Spleen (tissue), 11 donors: ENCODE measurements at regions not wholly inside any gene's neighbourhood (a gene's known extent, or its start where the extent isn't known, plus 50 kb on each side); places are given as distances from the start of the nearest gene placed in this dataset.

Experiments used
- DNase-seq: peaks from one replicate; pipeline ENCODE4 v3.0.0-alpha.2; 2020
- H3K27ac ChIP-seq, 8 donors: fragments of 200-600 bp; sonication (generic) in 7 of 8; 1 replicate in 4 of 8; 2 replicates in 4 of 8; pipeline versions ENCODE4 v1.5.0 to v1.8.0; 2016 to 2021; ENCODE audit warnings: inconsistent platforms in 4 of 8, mild to moderate bottlenecking in 4 of 8, moderate library complexity in 1 of 8
- H3K27me3 ChIP-seq, 7 donors: fragments of 200-600 bp; sonication (generic) in 6 of 7; replicated peaks in 1 of 7; 1 replicate in 4 of 7; 2 replicates in 3 of 7; pipeline versions ENCODE4 v1.5.0 to v1.8.0; 2016 to 2021; ENCODE audit warnings: inconsistent platforms in 3 of 7, mild to moderate bottlenecking in 1 of 7
- H3K36me3 ChIP-seq, 6 donors: fragments of 200-600 bp; sonication (generic) in 5 of 6; 1 replicate in 4 of 6; 2 replicates in 2 of 6; pipeline versions ENCODE4 v1.5.0 to v1.8.0; 2016 to 2021; ENCODE audit warnings: inconsistent platforms in 2 of 6
- H3K4me1 ChIP-seq, 6 donors: fragments of 200-600 bp; sonication (generic) in 5 of 6; 1 replicate in 3 of 6; 2 replicates in 3 of 6; pipeline versions ENCODE4 v1.5.0 to v1.8.0; 2016 to 2021; ENCODE audit warnings: inconsistent platforms in 3 of 6
- H3K4me3 ChIP-seq, 8 donors: fragments of 200-600 bp; sonication (generic) in 7 of 8; 1 replicate in 4 of 8; 2 replicates in 4 of 8; pipeline versions ENCODE4 v1.5.0 to v1.8.0; 2016 to 2021; ENCODE audit warnings: inconsistent platforms in 4 of 8, mild to moderate bottlenecking in 4 of 8, moderate library complexity in 2 of 8
- H3K9me3 ChIP-seq, 8 donors: fragments of 200-600 bp; sonication (generic) in 7 of 8; 1 replicate in 4 of 8; 2 replicates in 4 of 8; pipeline versions ENCODE4 v1.5.0 to v1.8.0; 2016 to 2021; ENCODE audit warnings: inconsistent platforms in 4 of 8
- CTCF ChIP-seq, 11 experiments: fragments of 200-600 bp in 7 of 11; fragments of 450-650 bp in 4 of 11; sonication (generic) in 4 of 11; IDR thresholded peaks in 8 of 11; conservative IDR thresholded peaks in 3 of 11; 1 replicate in 7 of 11; 2 replicates in 4 of 11; pipeline versions ENCODE4 v1.4.0 to v1.8.0; 2016 to 2021; ENCODE audit warnings: antibody characterized with exemption in 11 of 11, inconsistent platforms in 4 of 11, mild to moderate bottlenecking in 1 of 11
- POLR2A ChIP-seq, 3 donors: fragments of 450-650 bp; IDR thresholded peaks; one replicate each; pipeline ENCODE4 v1.5.1; 2017; ENCODE audit warnings: antibody characterized with exemption in 3 of 3, mild to moderate bottlenecking in 1 of 3
- POLR2AphosphoS5 ChIP-seq, 3 donors: sonication (generic); formaldehyde crosslinking; IDR thresholded peaks; one replicate each; pipeline ENCODE4 v1.5.1; 2017; ENCODE audit warnings: antibody characterized with exemption in 3 of 3
- WGBS, 5 donors: extraction: QIAGEN DNeasy Blood & Tissue Kit in 3 of 5; methylation state at CpG; one replicate each; pipeline versions ENCODE4 v1.1.5 to v1.1.7; 2013 to 2018; 5-methylcytosine and 5-hydroxymethylcytosine counted together
- intact Hi-C: fragments of 100-400 bp; cut with DNase I; formaldehyde crosslinking; loops from one replicate; pipeline ENCODE4 v1.15.0; 2023; ENCODE audit warnings: low total_unique reads
- donor health status: healthy with polysubstance abuse.
- donor health status: DM: no; HTN: no; CAD: no; lungs with moderate emphysema.
- donor health status: DM: no; HTN: no; CAD: no.
- donor health status: Bipolar disorder and iron deficiency.
- donor health status: healthy.
- donor health status: DM: no; HTN: no; CAD: no.
- donor health status: DM: yes; HTN: yes; CAD: no.

- no peaks in the 10 kb centered on the region for H3K9me3 ChIP-seq
- no peak overlapping the region for H3K27ac ChIP-seq
- DNase-seq: no peak
- H3K36me3 ChIP-seq: no peaks in the 10 kb centered on the region
- no peaks in the 10 kb centered on the region for H3K4me1 ChIP-seq
- H3K4me3 ChIP-seq: no peak overlapping the region
- 62 to 83% (median 78%) methylated on average over 1 of the region's 1 CpG for WGBS, 5 donors
- no peak for TF ChIP-seq POLR2AphosphoS5 (IDR thresholded peaks at IDR 0.05)
- no peak for TF ChIP-seq CTCF (IDR thresholded peaks at IDR 0.05 in 8 of 11, conservative IDR thresholded peaks at IDR 0.05 in 3 of 11)
- TF ChIP-seq POLR2A (IDR thresholded peaks at IDR 0.05): no peak
- H3K27me3 ChIP-seq: peaks cover 0 to 15% (median 0%) of the 10 kb centered on the region in 7 donors
- intact Hi-C loops: no loop called here
Measured at GRCh38 chr2:196510246-196510645, 129.3 kb upstream of the CCDC150 start.

- Histone ChIP-seq H3K27ac (no peak overlapping the region), H3K27me3 (peaks cover 0 to 15% (median 0%) of the 10 kb centered on the region in 7 donors), H3K36me3 (no peaks in the 10 kb centered on the region), H3K4me3 (no peak overlapping the region), H3K9me3 (no peaks in the 10 kb centered on the region), H3K4me1 (no peaks in the 10 kb centered on the region)
- intact Hi-C loops: no loop called here
- no peak for DNase-seq
- TF ChIP-seq CTCF (IDR thresholded peaks at IDR 0.05 in 8 of 11, conservative IDR thresholded peaks at IDR 0.05 in 3 of 11) (no peak), POLR2A (IDR thresholded peaks at IDR 0.05) (no peak), POLR2AphosphoS5 (IDR thresholded peaks at IDR 0.05) (no peak)
- WGBS, 5 donors: 81 to 92% (median 89%) methylated on average over 3 of the region's 3 CpGs
Measured at GRCh38 chr2:196511258-196512168, 128.0 kb upstream of the CCDC150 start.

GRCh38 chr2:196513796-196514526, 125.6 kb upstream of the CCDC150 start:
- intact Hi-C loops: no loop called here
- Histone ChIP-seq H3K27ac (no peak overlapping the region), H3K9me3 (no peaks in the 10 kb centered on the region), H3K4me1 (no peaks in the 10 kb centered on the region), H3K36me3 (no peaks in the 10 kb centered on the region), H3K27me3 (peaks cover 0 to 15% (median 0%) of the 10 kb centered on the region in 7 donors), H3K4me3 (no peak overlapping the region)
- 86 to 94% (median 90%) methylated on average over 10 to 11 of the region's 11 CpGs for WGBS, 5 donors
- TF ChIP-seq POLR2AphosphoS5 (IDR thresholded peaks at IDR 0.05) (no peak), CTCF (IDR thresholded peaks at IDR 0.05 in 8 of 11, conservative IDR thresholded peaks at IDR 0.05 in 3 of 11) (no peak), POLR2A (IDR thresholded peaks at IDR 0.05) (no peak)
- DNase-seq: no peak

GRCh38 chr2:196514641-196515040, 124.9 kb upstream of the CCDC150 start:
- peaks cover 0 to 15% (median 0%) of the 10 kb centered on the region in 7 donors for H3K27me3 ChIP-seq
- TF ChIP-seq POLR2AphosphoS5 (IDR thresholded peaks at IDR 0.05): no peak
- TF ChIP-seq CTCF (IDR thresholded peaks at IDR 0.05 in 8 of 11, conservative IDR thresholded peaks at IDR 0.05 in 3 of 11): no peak
- no peak for TF ChIP-seq POLR2A (IDR thresholded peaks at IDR 0.05)
- H3K9me3 ChIP-seq: no peaks in the 10 kb centered on the region
- H3K36me3 ChIP-seq: no peaks in the 10 kb centered on the region
- WGBS, 5 donors: 77 to 100% (median 86%) methylated on average over 3 to 5 of the region's 5 CpGs
- no peak overlapping the region for H3K4me3 ChIP-seq
- no peak overlapping the region for H3K27ac ChIP-seq
- intact Hi-C loops: no loop called here
- H3K4me1 ChIP-seq: no peaks in the 10 kb centered on the region
- DNase-seq: no peak
